SK-N-SH treated with all-trans-retinoic acid at 6 μM for 48 hours (cell line): ENCODE measurements at regions not wholly inside any gene's neighbourhood (a gene's known extent, or its start where the extent isn't known, plus 50 kb on each side); places are given as distances from the start of the nearest gene placed in this dataset.
"Not testable (repeated sequence)": the region's sequence is repeated elsewhere in the genome, so short reads cannot be mapped to it uniquely, and the experiment has no call there.

Experiments
- CSDC2 ChIP-seq: fragments of 250-450 bp; sonication (Bioruptor Pico); IDR thresholded peaks from 2 replicates; pipeline ENCODE4 v1.5.0; 2020; ENCODE audit warnings: mild to moderate bottlenecking, moderate library complexity
- ESRRG ChIP-seq: fragments of 250-450 bp; sonication (Bioruptor Pico); IDR thresholded peaks from 2 replicates; pipeline ENCODE4 v1.6.1; 2021; ENCODE audit warnings: mild to moderate bottlenecking
- GLIS3 ChIP-seq: fragments of 250-450 bp; sonication (Bioruptor Pico); IDR thresholded peaks from 2 replicates; pipeline ENCODE4 v1.5.0; 2020; ENCODE audit warnings: mild to moderate bottlenecking, moderate library complexity
- RARB ChIP-seq: fragments of 250-450 bp; sonication (Bioruptor Pico); IDR thresholded peaks from 2 replicates; pipeline ENCODE4 v1.8.0; 2021; ENCODE audit warnings: mild to moderate bottlenecking, moderate library complexity
- SNAI2 ChIP-seq: fragments of 250-450 bp; sonication (Bioruptor Pico); IDR thresholded peaks from 2 replicates; pipeline ENCODE4 v1.5.0; 2020; ENCODE audit warnings: mild to moderate bottlenecking, moderate library complexity
- TCF4 ChIP-seq: fragments of 250-450 bp; sonication (Bioruptor Pico); IDR thresholded peaks from 2 replicates; pipeline ENCODE4 v1.8.0; 2021; ENCODE audit warnings: mild to moderate bottlenecking, moderate library complexity, borderline replicate concordance
- ZC3H10 ChIP-seq: fragments of 250-450 bp; sonication (Bioruptor Pico); IDR thresholded peaks from 2 replicates; pipeline ENCODE4 v1.5.1; 2021; ENCODE audit warnings: mild to moderate bottlenecking, moderate library complexity
- ZFP3 ChIP-seq: fragments of 250-450 bp; sonication (Bioruptor Pico); IDR thresholded peaks from 2 replicates; pipeline ENCODE4 v1.5.0; 2020; ENCODE audit warnings: mild to moderate bottlenecking, moderate library complexity
- ZFP30 ChIP-seq: fragments of 450-650 bp; formaldehyde crosslinking; IDR thresholded peaks from 2 replicates; pipeline ENCODE4 v1.5.0; 2022; ENCODE audit warnings: mild to moderate bottlenecking, moderate library complexity
- ZNF565 ChIP-seq: fragments of 450-650 bp; formaldehyde crosslinking; conservative IDR thresholded peaks from 2 replicates; pipeline ENCODE4 v1.5.0; 2020; ENCODE audit warnings: low read depth, mild to moderate bottlenecking, moderate library complexity
- TF ChIP-seq, protein P1 (sequence below): fragments of 250-450 bp; sonication (Bioruptor Pico); IDR thresholded peaks from 2 replicates; pipeline ENCODE4 v1.8.0; 2020; ENCODE audit warnings: mild to moderate bottlenecking, moderate library complexity, borderline replicate concordance

- not testable (repeated sequence) for TF ChIP-seq RARB (CRISPR knock-in tag); GLIS3; ZFP3 (CRISPR knock-in tag); ZFP30 (CRISPR knock-in tag); SNAI2 (CRISPR knock-in tag); ESRRG; CSDC2; ZC3H10; TCF4 (CRISPR knock-in tag); ZNF565 (CRISPR knock-in tag)
- TF ChIP-seq, protein P1, sequence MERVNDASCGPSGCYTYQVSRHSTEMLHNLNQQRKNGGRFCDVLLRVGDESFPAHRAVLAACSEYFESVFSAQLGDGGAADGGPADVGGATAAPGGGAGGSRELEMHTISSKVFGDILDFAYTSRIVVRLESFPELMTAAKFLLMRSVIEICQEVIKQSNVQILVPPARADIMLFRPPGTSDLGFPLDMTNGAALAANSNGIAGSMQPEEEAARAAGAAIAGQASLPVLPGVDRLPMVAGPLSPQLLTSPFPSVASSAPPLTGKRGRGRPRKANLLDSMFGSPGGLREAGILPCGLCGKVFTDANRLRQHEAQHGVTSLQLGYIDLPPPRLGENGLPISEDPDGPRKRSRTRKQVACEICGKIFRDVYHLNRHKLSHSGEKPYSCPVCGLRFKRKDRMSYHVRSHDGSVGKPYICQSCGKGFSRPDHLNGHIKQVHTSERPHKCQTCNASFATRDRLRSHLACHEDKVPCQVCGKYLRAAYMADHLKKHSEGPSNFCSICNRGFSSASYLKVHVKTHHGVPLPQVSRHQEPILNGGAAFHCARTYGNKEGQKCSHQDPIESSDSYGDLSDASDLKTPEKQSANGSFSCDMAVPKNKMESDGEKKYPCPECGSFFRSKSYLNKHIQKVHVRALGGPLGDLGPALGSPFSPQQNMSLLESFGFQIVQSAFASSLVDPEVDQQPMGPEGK (CRISPR knock-in tag) = not testable (repeated sequence)
These were observed 76.1 kb upstream of the PRSS12 start for GRCh38 chr4:118428881-118429280.
